ENCODE measurements at regions not wholly inside any gene's neighbourhood (a gene's known extent, or its start where the extent isn't known, plus 50 kb on each side); places are given as distances from the start of the nearest gene placed in this dataset.

DNA sequence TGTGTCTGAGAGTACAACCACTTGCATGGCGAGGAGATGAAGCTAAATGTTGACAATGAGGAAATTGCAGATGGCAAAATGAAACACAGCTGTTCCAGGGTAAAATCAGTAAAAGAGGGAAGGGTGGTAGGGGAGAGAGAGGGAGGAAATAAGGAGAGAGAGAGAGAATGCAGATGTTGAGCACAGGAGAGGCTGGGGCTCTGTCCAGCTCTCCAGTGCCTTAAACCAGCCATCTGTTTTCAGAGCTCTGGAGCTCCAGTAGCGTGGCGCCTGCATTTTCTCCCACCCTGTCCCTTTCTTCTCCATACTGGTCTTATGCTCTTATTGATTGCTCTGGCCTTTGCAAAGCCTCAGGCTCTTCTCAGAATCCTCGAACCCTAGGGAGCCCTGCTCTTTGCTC, 52.7 kb upstream of the BOD1L2 start:
- TF ChIP-seq, protein P1, sequence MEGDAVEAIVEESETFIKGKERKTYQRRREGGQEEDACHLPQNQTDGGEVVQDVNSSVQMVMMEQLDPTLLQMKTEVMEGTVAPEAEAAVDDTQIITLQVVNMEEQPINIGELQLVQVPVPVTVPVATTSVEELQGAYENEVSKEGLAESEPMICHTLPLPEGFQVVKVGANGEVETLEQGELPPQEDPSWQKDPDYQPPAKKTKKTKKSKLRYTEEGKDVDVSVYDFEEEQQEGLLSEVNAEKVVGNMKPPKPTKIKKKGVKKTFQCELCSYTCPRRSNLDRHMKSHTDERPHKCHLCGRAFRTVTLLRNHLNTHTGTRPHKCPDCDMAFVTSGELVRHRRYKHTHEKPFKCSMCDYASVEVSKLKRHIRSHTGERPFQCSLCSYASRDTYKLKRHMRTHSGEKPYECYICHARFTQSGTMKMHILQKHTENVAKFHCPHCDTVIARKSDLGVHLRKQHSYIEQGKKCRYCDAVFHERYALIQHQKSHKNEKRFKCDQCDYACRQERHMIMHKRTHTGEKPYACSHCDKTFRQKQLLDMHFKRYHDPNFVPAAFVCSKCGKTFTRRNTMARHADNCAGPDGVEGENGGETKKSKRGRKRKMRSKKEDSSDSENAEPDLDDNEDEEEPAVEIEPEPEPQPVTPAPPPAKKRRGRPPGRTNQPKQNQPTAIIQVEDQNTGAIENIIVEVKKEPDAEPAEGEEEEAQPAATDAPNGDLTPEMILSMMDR (IDR thresholded peaks at IDR 0.05; ENCODE audit: unreplicated experiment) = no peak
- Mint-ChIP-seq H3K4me3 (ENCODE audit: low read depth, unreplicated experiment) (no peak overlapping the region), H3K27me3 (ENCODE audit: unreplicated experiment) (no peaks in the 10 kb centered on the region), H3K27ac (ENCODE audit: unreplicated experiment) (no peak overlapping the region), H3K9me3 (ENCODE audit: low read depth, unreplicated experiment) (no peaks in the 10 kb centered on the region), H3K36me3 (ENCODE audit: insufficient read depth, unreplicated experiment) (no peaks in the 10 kb centered on the region), H3K4me1 (ENCODE audit: low read depth, unreplicated experiment) (peaks cover 25% of the 10 kb centered on the region)
- BruUV-seq (replicated peaks) = no TSS peak
- no peak for DNase-seq
- CTCF ChIA-PET = no interaction called here
- intact Hi-C loops (cut with micrococcal nuclease; ENCODE audit: unreplicated experiment) = no loop called here

DNA sequence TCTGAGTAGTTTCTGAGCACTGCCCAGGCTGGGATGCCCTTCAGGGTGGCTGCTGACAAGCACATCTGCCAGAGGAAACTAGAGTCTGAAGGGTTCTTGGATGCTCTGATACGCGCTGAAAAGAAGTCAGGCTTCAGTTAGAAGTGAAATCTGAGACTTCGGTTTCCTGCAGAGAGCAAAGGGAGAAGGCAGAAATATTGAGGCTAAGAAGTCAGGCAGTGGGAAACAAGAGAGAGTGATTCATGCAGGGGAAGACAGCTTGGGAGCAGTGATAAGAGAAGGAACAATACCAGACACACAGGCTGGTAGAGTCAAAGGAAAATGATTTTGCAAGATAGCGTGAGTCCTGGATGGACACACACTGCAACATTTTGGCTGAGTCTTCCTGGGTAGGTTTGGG, 51.0 kb upstream of the BOD1L2 start:
- intact Hi-C loops (cut with micrococcal nuclease; ENCODE audit: unreplicated experiment) = no loop called here
- Mint-ChIP-seq H3K4me3 (ENCODE audit: low read depth, unreplicated experiment) (no peak overlapping the region), H3K36me3 (ENCODE audit: insufficient read depth, unreplicated experiment) (no peaks in the 10 kb centered on the region), H3K4me1 (ENCODE audit: low read depth, unreplicated experiment) (peaks cover 13% of the 10 kb centered on the region), H3K27ac (ENCODE audit: unreplicated experiment) (no peak overlapping the region), H3K9me3 (ENCODE audit: low read depth, unreplicated experiment) (no peaks in the 10 kb centered on the region), H3K27me3 (ENCODE audit: unreplicated experiment) (no peaks in the 10 kb centered on the region)
- TF ChIP-seq, protein P1 (IDR thresholded peaks at IDR 0.05; ENCODE audit: unreplicated experiment) = no peak
- no peak for DNase-seq
- CTCF ChIA-PET = no interaction called here
- no TSS peak for BruUV-seq (replicated peaks)
